ENCODE measurements at regions not wholly inside any gene's neighbourhood (a gene's known extent, or its start where the extent isn't known, plus 50 kb on each side); places are given as distances from the start of the nearest gene placed in this dataset.

GRCh38 chr2:16509042-16509441, 156.6 kb downstream of the CYRIA start:
- TF ChIP-seq CTCF (conservative IDR thresholded peaks at IDR 0.05; ENCODE audit: low read length) (0 out of 2 replicates have a peak, but pooled peaks have one; percentile 14), EZH2phosphoT487 (IDR thresholded peaks at IDR 0.05; ENCODE audit: borderline replicate concordance) (no peak)
- no peaks in the 10 kb centered on the region for H3F3A ChIP-seq (ENCODE audit: low read depth)
- H3K79me2 ChIP-seq (ENCODE audit: insufficient read depth, low read length) = no peaks in the 10 kb centered on the region
- H3K9me2 ChIP-seq (replicated peaks; ENCODE audit: low read depth, low read length) = no peaks in the 10 kb centered on the region
- H3K4me2 ChIP-seq (ENCODE audit: low read depth, low read length, poor library complexity, severe bottlenecking) = no peak overlapping the region
- no peak overlapping the region for H3K9ac ChIP-seq (ENCODE audit: low read depth, low read length, poor library complexity, severe bottlenecking)
- H4K20me1 ChIP-seq (ENCODE audit: insufficient read depth, low read length, poor library complexity, severe bottlenecking) = no peaks in the 10 kb centered on the region
- no peaks in the 10 kb centered on the region for H3K27me3 ChIP-seq (ENCODE audit: insufficient read depth, low read length, poor library complexity, severe bottlenecking)
- H3K9me3 ChIP-seq (ENCODE audit: insufficient read depth, low read depth, low read length) = no peaks in the 10 kb centered on the region
- H3K4me1 ChIP-seq (ENCODE audit: insufficient read depth, low read length, poor library complexity, severe bottlenecking) = no peaks in the 10 kb centered on the region
- no peaks in the 10 kb centered on the region for H3K36me3 ChIP-seq (ENCODE audit: insufficient read depth, low read length)
- no peak overlapping the region for H3K4me3 ChIP-seq (ENCODE audit: low read length, poor library complexity, severe bottlenecking)
- H2AFZ ChIP-seq (ENCODE audit: low read length) = no peak overlapping the region

- Histone ChIP-seq H3K36me3 (ENCODE audit: insufficient read depth, low read length) (no peaks in the 10 kb centered on the region), H3K4me3 (ENCODE audit: low read length, poor library complexity, severe bottlenecking) (no peak overlapping the region), H2AFZ (ENCODE audit: low read length) (no peak overlapping the region), H3K79me2 (ENCODE audit: insufficient read depth, low read length) (no peaks in the 10 kb centered on the region), H3K9me2 (replicated peaks; ENCODE audit: low read depth, low read length) (no peaks in the 10 kb centered on the region), H4K20me1 (ENCODE audit: insufficient read depth, low read length, poor library complexity, severe bottlenecking) (no peaks in the 10 kb centered on the region), H3K9ac (ENCODE audit: low read depth, low read length, poor library complexity, severe bottlenecking) (no peak overlapping the region), H3K4me2 (ENCODE audit: low read depth, low read length, poor library complexity, severe bottlenecking) (no peak overlapping the region), H3K4me1 (ENCODE audit: insufficient read depth, low read length, poor library complexity, severe bottlenecking) (no peaks in the 10 kb centered on the region), H3F3A (ENCODE audit: low read depth) (no peaks in the 10 kb centered on the region), H3K27me3 (ENCODE audit: insufficient read depth, low read length, poor library complexity, severe bottlenecking) (no peaks in the 10 kb centered on the region), H3K9me3 (ENCODE audit: insufficient read depth, low read depth, low read length) (no peaks in the 10 kb centered on the region)
- TF ChIP-seq EZH2phosphoT487 (IDR thresholded peaks at IDR 0.05; ENCODE audit: borderline replicate concordance) = no peak
- no peak for TF ChIP-seq CTCF (conservative IDR thresholded peaks at IDR 0.05; ENCODE audit: low read length)
Observed at GRCh38 chr2:16508490-16508851, 157.2 kb downstream of the CYRIA start.

GRCh38 chr2:16507655-16508489, 157.8 kb downstream of the CYRIA start:
- Histone ChIP-seq H2AFZ (ENCODE audit: low read length) (no peak overlapping the region), H3K9me2 (replicated peaks; ENCODE audit: low read depth, low read length) (no peaks in the 10 kb centered on the region), H3K4me1 (ENCODE audit: insufficient read depth, low read length, poor library complexity, severe bottlenecking) (no peaks in the 10 kb centered on the region), H3K27me3 (ENCODE audit: insufficient read depth, low read length, poor library complexity, severe bottlenecking) (no peaks in the 10 kb centered on the region), H4K20me1 (ENCODE audit: insufficient read depth, low read length, poor library complexity, severe bottlenecking) (no peaks in the 10 kb centered on the region), H3K9ac (ENCODE audit: low read depth, low read length, poor library complexity, severe bottlenecking) (no peak overlapping the region), H3K36me3 (ENCODE audit: insufficient read depth, low read length) (no peaks in the 10 kb centered on the region), H3F3A (ENCODE audit: low read depth) (no peaks in the 10 kb centered on the region), H3K4me3 (ENCODE audit: low read length, poor library complexity, severe bottlenecking) (no peak overlapping the region), H3K9me3 (ENCODE audit: insufficient read depth, low read depth, low read length) (no peaks in the 10 kb centered on the region), H3K79me2 (ENCODE audit: insufficient read depth, low read length) (no peaks in the 10 kb centered on the region), H3K4me2 (ENCODE audit: low read depth, low read length, poor library complexity, severe bottlenecking) (no peak overlapping the region)
- no peak for TF ChIP-seq CTCF (conservative IDR thresholded peaks at IDR 0.05; ENCODE audit: low read length)
- no peak for TF ChIP-seq EZH2phosphoT487 (IDR thresholded peaks at IDR 0.05; ENCODE audit: borderline replicate concordance)
